Activated CD4-positive, alpha-beta T cell treated with anti-CD3 and anti-CD28 coated beads, Interleukin-2, amount 50 U/mL, for 48 hours (primary cell): ENCODE measurements at regions not wholly inside any gene's neighbourhood (a gene's known extent, or its start where the extent isn't known, plus 50 kb on each side); places are given as distances from the start of the nearest gene placed in this dataset.

Experiments
- DNase-seq, 2 experiments: peaks; one replicate each; pipeline ENCODE4 v3.0.0-alpha.2; 2020

DNA sequence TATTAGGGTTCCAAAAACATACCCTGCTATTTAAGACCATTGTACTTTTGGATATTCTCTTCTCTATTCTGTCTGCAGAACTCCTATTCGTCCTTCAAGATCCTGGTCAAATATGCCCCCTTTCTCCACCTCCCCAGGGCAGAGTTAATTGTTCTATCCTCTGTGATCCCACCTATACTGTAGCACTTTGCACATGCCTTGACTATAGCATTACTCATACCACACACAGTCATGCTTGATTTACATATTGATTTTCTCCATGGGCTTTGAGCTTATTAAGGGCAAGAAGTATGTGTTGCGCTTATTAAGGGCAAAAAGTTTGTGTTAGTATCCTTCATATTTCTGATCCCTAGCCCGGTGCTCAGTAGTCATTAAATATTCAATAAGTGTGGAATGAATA lies 263.7 kb upstream of the CADM1 start:
- no peak for DNase-seq

GRCh38 chr11:115767047-115767802 lies 263.0 kb upstream of the CADM1 start:
- no peak for DNase-seq

- DNase-seq, result no peak
Measured at GRCh38 chr11:115766561-115766960, 262.3 kb upstream of the CADM1 start.

DNA sequence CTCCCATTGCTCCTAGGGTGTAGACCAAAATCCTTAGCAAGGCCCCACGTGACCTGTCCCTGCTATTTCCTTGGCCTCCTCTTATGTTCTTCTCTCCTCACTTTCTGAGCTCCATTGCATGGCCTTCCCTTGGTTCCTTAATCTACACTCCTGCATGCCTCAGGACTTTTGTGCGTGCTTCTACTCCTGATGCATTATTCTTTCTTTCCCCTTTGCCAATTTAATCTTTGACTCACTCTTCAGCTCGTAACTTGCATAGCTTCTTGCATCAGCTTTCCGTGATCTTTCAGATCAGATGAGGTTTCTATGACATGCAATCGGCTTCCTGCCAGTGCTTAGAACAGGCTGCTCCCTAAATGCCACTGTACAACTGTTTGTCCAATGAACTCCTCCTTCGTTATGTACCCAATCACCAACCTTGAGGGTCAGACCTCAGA lies 261.6 kb upstream of the CADM1 start:
- DNase-seq, result no peak

DNA sequence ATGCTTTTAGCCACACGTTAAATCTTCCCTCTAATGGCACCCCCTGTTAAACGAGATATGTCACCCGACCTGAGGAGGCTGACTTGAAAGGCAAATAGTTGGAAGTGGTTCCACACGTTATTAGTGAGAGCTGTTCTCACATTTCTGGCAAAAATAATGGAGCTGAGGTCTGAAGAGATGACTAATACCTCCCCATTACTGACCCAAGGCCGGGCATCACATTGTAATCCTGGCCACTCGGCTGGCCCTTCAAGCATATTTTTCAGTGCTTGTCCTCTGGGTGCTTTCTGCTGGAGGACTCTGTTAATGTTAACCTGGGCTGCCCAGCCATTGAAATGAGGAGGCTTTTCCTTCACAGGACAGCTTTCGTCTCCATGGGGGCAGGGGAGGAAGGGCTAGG lies 260.0 kb upstream of the CADM1 start:
- no peak for DNase-seq

DNA sequence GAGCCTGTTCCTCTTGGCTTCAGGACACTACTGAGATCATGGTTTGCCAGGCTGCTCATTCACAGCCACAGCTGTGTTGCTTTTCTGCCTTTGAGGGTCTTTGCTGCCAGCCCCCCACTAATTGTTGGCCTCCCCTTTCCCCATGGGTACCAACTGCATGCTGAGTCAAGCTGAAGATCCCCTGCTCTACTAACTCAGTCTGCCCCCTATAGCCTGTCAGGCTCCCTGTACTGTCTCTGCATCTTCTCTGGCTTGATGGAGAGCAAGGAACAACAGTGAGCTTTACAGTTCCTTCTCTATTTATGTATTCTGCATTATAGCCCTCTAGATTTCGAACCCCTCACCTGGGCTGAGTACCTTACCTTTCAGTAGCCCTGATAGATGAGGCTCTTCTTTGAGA lies 257.6 kb upstream of the CADM1 start:
- no peak for DNase-seq

DNA sequence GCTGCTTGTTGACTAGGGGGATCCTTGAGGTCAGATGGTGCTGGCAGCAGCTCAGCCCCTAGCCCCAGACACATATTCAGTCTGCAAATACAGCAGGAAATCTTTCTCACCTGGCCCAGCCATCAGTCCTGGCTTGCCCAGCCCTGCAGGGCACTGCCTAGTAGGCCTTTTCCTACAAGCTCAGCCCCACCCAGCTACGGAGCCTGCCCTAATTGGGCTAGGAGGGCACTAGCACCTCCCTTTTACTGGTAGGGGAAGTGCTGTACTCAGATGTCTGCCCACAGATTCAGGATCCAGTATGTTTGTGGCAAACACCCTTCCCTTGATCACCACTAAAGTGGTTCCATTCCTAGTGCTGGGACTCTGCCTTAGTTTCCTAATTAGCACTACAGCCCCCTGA lies 257.1 kb upstream of the CADM1 start:
- no peak for DNase-seq

GRCh38 chr11:115760461-115761320 lies 256.5 kb upstream of the CADM1 start:
- DNase-seq, result no peak

DNA sequence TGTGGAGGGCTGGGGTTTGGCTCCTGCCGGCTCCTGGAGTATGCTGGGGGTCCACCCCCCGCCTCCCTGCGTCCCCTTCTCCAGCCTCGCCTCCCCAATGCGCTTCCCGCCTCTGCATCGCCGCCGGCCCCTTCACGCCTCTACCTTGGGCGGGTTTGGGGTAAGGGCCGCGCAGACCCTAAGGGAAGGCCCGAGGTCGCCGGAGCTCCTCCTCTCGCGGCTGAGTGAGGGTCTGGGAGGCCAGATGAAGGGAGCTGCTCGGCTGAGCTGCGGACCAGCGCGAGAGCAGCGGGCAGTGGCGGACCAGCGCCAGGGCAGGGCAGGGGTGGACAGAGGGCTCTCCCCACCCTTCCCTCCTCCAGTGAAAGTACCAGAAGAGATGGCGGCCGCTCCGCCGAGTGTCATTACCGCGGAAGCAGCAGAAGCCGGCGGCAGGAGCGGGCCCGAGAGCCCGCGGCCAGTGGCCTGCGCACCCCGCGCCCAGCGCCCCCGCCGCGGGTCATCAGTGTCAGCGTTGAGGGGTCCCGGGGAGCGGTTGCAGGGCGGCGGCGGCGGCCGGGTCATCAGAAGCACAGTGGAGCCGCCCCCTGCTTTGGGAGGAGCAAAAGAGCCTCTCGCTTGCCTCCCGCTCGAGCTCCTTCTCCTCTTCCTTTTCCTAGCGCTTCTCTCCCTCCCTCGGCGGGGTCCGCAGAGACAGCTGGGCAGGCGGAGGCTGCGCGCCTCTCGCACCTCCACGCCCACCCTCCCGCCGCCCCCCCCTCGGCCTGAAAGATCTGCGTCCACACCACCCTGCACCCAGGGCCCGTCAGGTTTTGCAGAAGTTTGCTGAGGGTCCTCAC lies 255.6 kb upstream of the CADM1 start:
- DNase-seq, result no peak

DNA sequence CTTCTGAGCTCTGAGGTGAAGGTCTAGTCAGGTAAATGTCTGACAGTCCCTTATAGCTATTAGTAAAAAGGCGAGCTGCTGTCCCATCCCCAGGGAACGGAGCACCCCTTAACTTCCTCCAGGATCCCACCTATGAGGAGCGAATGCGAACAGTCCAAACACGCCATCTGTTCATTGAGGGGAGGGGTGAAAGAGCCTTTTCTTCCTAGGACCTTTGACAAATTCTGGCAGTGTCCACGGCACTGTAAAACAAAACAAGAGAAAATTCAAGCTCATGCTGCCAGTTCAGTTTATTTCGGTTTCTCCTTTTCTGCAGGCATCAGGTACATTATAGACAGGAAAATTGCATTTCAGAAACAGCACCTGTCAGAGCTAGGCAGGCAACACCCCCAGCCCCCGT lies 253.8 kb upstream of the CADM1 start:
- no peak for DNase-seq

GRCh38 chr11:115751243-115752015 lies 247.2 kb upstream of the CADM1 start:
- DNase-seq, result no peak

- no peak for DNase-seq
Measured at GRCh38 chr11:115745610-115746512, 241.6 kb upstream of the CADM1 start.

GRCh38 chr11:115745066-115745465 lies 240.9 kb upstream of the CADM1 start:
- DNase-seq, result no peak

GRCh38 chr11:115743719-115744118 lies 239.5 kb upstream of the CADM1 start:
- no peak for DNase-seq

DNA sequence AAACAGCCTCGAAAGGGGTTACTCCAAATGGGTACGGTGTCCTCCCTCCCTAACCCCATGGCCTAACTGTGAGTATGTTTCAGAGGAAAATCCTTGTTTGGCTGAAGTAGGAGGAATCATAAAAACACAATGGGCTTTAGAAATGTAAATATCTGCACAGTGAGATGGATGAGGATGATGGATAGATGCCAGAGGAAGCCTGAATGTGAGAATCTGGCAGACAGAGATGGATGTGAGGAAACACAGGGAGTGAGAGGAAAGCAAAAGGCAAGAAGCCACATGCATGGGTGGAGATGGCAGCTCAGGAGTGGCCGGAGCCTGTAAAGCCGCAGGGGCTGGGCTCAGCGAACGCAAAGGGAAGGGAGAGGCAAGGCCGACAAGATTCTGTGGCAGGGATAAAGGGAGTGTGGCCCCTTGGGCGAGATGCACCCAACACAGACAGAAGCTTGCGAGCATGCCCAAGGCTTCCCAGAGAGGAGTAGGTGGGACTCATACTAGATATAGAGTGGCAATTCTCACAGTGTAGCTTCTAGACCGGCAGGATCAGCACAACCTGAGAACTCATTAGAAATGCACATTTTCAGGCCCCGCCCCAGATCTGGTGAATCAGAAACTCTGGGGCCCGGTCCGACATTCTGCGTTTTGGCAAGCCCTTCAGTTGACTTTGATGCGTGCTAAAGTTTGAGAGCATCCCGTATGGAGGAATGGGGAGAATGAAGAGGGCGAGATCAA lies 237.3 kb upstream of the CADM1 start:
- no peak for DNase-seq

DNA sequence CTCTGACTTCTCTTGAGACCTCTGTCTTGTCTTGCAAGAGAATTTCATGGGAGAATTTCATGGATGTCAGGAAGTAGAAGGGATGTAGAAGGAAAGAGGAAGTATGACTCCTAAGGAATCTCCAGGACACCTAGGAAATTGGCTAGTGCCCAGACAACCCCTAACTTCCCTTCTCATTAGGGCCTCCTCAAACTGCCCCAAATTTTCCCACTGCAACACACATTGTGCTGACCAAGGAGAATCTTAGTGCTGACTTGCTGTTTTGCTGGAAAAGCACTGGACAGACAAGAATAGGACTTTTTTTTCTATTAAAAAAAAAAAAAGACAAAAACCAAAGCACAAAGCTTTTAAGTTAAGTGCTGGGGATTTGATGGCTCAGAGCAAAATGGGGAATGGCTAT lies 236.1 kb upstream of the CADM1 start:
- no peak for DNase-seq

GRCh38 chr11:115739878-115740277 lies 235.7 kb upstream of the CADM1 start:
- no peak for DNase-seq

GRCh38 chr11:115739146-115739545 lies 234.9 kb upstream of the CADM1 start:
- no peak for DNase-seq

DNA sequence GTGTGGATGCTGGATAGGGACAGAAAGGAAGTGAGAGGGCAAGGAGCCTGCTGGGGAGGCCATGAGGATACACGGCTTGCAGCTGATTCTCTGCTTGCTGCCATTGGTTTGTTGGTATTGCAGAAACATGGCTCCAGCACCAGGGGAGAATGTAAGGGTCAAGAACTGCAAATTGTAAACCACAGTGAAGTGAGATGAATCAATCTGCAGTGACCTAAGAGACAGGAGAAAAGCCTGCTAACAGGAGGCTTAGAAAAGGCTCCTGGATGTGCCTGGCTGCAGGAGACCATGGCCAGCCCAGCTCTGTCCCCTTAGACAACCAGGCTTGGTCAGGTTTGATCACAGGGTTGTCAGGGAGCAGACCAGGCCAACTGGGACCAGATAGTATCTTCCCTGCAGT lies 233.7 kb upstream of the CADM1 start:
- DNase-seq, result no peak

GRCh38 chr11:115736146-115736545 lies 231.9 kb upstream of the CADM1 start:
- no peak for DNase-seq

DNA sequence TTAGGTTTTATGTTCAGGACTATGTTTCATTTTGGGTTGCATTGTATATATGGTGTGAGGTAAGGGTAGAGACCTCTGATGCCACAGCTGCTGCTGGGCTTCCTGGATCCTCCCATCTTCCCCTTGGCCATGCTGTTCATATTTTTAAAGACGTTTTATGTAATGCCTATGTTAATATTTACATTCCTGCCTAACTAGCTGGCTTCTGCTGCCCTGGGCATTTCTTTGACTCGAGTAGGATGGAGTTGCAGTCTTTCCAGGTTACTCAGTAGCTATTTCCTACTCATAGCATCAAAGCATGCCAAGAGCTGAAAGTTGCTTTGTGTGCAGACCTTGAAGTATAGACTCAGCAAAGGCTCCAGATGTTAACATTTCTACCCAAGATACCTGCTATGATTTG lies 220.5 kb upstream of the CADM1 start:
- no peak for DNase-seq
